HCT116 (cell line): ENCODE measurements at regions not wholly inside any gene's neighbourhood (a gene's known extent, or its start where the extent isn't known, plus 50 kb on each side); places are given as distances from the start of the nearest gene placed in this dataset.

Experiments
- ATAC-seq: fragments of 200-7000 bp; cut with Tn5 transposase; 2 replicates; pipeline ENCODE4 v1.9.1; 2020; ENCODE audit warnings: mild to moderate bottlenecking, moderate library complexity
- BruUV-seq: library from RNA; stranded (reverse); fragments of 400-500 nt; replicated peaks from 2 replicates; lab custom pipeline; 2021; lab: Mats Ljungman, UMichigan
- CTCF ChIA-PET: fragments of 300-600 bp; sonication (Branson Sonifier 250); formaldehyde crosslinking; loops from one replicate; lab custom pipeline; 2021; ENCODE audit warnings: antibody characterized with exemption; lab: Charles Lee
- POLR2A ChIA-PET: fragments of 300-600, 350-600 bp; sonication (Branson Sonifier 250); formaldehyde crosslinking; loops from one replicate; lab custom pipeline; 2021; ENCODE audit warnings: antibody characterized with exemption; lab: Charles Lee
- RAD21 ChIA-PET, 2 experiments: fragments of 300-600 bp; sonication (Branson Sonifier 250); formaldehyde crosslinking; loops; one replicate each; lab custom pipeline; 2023; ENCODE audit warnings: low total read pairs in 2 of 2; ENCODE audit not compliant: uncharacterized antibody in 2 of 2, unreplicated experiment in 2 of 2, low non-redundant PET in 1 of 2; lab: Charles Lee
- DNase-seq: peaks from one replicate; pipeline ENCODE4 v3.0.0-alpha.2; 2010; ENCODE audit warnings: low read depth, low spot score
- H2AFZ ChIP-seq: fragments of 200-600 bp; shearing (Covaris generic), sonication (generic); 2 replicates; pipeline ENCODE4 v1.6.1; 2017; ENCODE audit warnings: low read depth, mixed run types, mixed read lengths, antibody characterized with exemption, low read length; ENCODE audit not compliant: poor library complexity, severe bottlenecking
- H3K27ac ChIP-seq: 2 replicates; pipeline ENCODE4 v1.5.1; 2012; ENCODE audit warnings: low read depth, low read length
- H3K27me3 ChIP-seq: fragments of 200-600 bp; sonication (generic); 2 replicates; pipeline ENCODE4 v1.6.1; 2016; ENCODE audit warnings: mixed run types, low read length, mixed read lengths; ENCODE audit not compliant: insufficient read depth
- H3K36me3 ChIP-seq, 2 experiments: fragments of 200-500 bp in 1 of 2; fragments of 200-600 bp in 1 of 2; sonication (Bioruptor generic) in 1 of 2; sonication (generic) in 1 of 2; 2 replicates each; pipeline versions ENCODE4 v1.5.1 to v1.6.1; 2014 to 2016; ENCODE audit warnings: low read length in 2 of 2, inconsistent platforms in 1 of 2, mixed read lengths in 1 of 2, mixed run types in 1 of 2; ENCODE audit not compliant: insufficient read depth in 2 of 2, control insufficient read depth in 1 of 2
- H3K4me1 ChIP-seq, 2 experiments: fragments of 200-600 bp in 1 of 2; sonication (generic) in 1 of 2; 2 replicates each; pipeline versions ENCODE4 v1.5.1 to v1.6.1; 2012 to 2017; ENCODE audit warnings: low read length in 2 of 2, inconsistent platforms in 1 of 2, mild to moderate bottlenecking in 1 of 2, mixed read lengths in 1 of 2, mixed run types in 1 of 2, moderate library complexity in 1 of 2; ENCODE audit not compliant: insufficient read depth in 2 of 2, control insufficient read depth in 1 of 2
- H3K4me2 ChIP-seq: fragments of 200-600 bp; sonication (generic); 2 replicates; pipeline ENCODE4 v1.6.1; 2017; ENCODE audit warnings: mixed run types, low read length, mixed read lengths
- H3K4me3 ChIP-seq, 2 experiments: fragments of 200-600 bp in 1 of 2; sonication (generic) in 1 of 2; replicated peaks in 1 of 2; 2 replicates each; pipeline ENCODE4 v1.5.1; 2011 to 2016; ENCODE audit warnings: low read length in 2 of 2, control low read depth in 1 of 2, low read depth in 1 of 2, mild to moderate bottlenecking in 1 of 2, mixed read lengths in 1 of 2, mixed run types in 1 of 2
- H3K79me2 ChIP-seq: fragments of 200-600 bp; sonication (generic); 2 replicates; pipeline ENCODE4 v1.6.1; 2017; ENCODE audit warnings: mild to moderate bottlenecking, mixed run types, low read length, moderate library complexity, mixed read lengths; ENCODE audit not compliant: insufficient read depth
- H3K9ac ChIP-seq: fragments of 200-600 bp; sonication (generic); 2 replicates; pipeline ENCODE4 v1.6.1; 2016; ENCODE audit warnings: low read length, mixed read lengths
- H3K9me2 ChIP-seq: fragments of 200-600 bp; sonication (generic), shearing (Covaris generic); 2 replicates; pipeline ENCODE4 v1.6.1; 2017; ENCODE audit warnings: mixed run types, mild to moderate bottlenecking, moderate library complexity; ENCODE audit not compliant: insufficient read depth
- H3K9me3 ChIP-seq, 2 experiments: fragments of 200-500 bp in 1 of 2; fragments of 200-600 bp in 1 of 2; sonication (Bioruptor generic) in 1 of 2; sonication (generic) in 1 of 2; 2 replicates each; pipeline ENCODE4 v1.6.1; 2014 to 2017; ENCODE audit warnings: low read length in 2 of 2, mixed read lengths in 2 of 2, inconsistent platforms in 1 of 2, low read depth in 1 of 2, mild to moderate bottlenecking in 1 of 2, mixed run types in 1 of 2, moderate library complexity in 1 of 2; ENCODE audit not compliant: control insufficient read depth in 1 of 2, insufficient read depth in 1 of 2
- H4K20me1 ChIP-seq: fragments of 200-600 bp; sonication (generic), shearing (Covaris generic); 2 replicates; pipeline ENCODE4 v1.6.1; 2017; ENCODE audit warnings: mixed run types, mild to moderate bottlenecking, moderate library complexity; ENCODE audit not compliant: insufficient read depth
- CBX3 ChIP-seq: IDR thresholded peaks from 2 replicates; pipeline ENCODE4 v1.6.1; 2012; ENCODE audit warnings: low read depth
- CEBPB ChIP-seq: IDR thresholded peaks from 2 replicates; pipeline ENCODE4 v1.6.1; 2012; ENCODE audit warnings: low read depth
- CTCF ChIP-seq, 3 experiments: fragments of 200-600 bp in 1 of 3; sonication (generic) in 1 of 3; IDR thresholded peaks in 2 of 3; conservative IDR thresholded peaks in 1 of 3; 2 replicates each; pipeline ENCODE4 v1.5.1; 2012 to 2017; ENCODE audit warnings: low read depth in 2 of 3, low read length in 2 of 3, antibody characterized with exemption in 1 of 3, borderline replicate concordance in 1 of 3, control low read depth in 1 of 3, mild to moderate bottlenecking in 1 of 3, mixed read lengths in 1 of 3, mixed run types in 1 of 3, moderate library complexity in 1 of 3; ENCODE audit not compliant: insufficient read depth in 1 of 3
- EGR1 ChIP-seq: IDR thresholded peaks from 2 replicates; pipeline ENCODE4 v1.6.1; 2012; ENCODE audit warnings: low read depth
- ELF1 ChIP-seq: IDR thresholded peaks from 2 replicates; pipeline ENCODE4 v1.6.1; 2012; ENCODE audit warnings: low read depth, borderline replicate concordance
- EZH2 ChIP-seq: fragments of 200-600 bp; sonication (generic); IDR thresholded peaks from 2 replicates; pipeline ENCODE4 v1.6.1; 2017; ENCODE audit warnings: antibody characterized with exemption, mixed run types
- EZH2phosphoT487 ChIP-seq: fragments of 200-600 bp; IDR thresholded peaks from 2 replicates; pipeline ENCODE4 v1.6.1; 2018; ENCODE audit warnings: antibody characterized with exemption, borderline replicate concordance
- JUND ChIP-seq: IDR thresholded peaks from 2 replicates; pipeline ENCODE4 v1.6.1; 2012
- RAD21 ChIP-seq: IDR thresholded peaks from 2 replicates; pipeline ENCODE4 v1.6.1; 2012; ENCODE audit warnings: low read depth, mild to moderate bottlenecking
- SRF ChIP-seq: IDR thresholded peaks from 2 replicates; pipeline ENCODE4 v1.6.1; 2012; ENCODE audit warnings: low read depth
- TCF7L2 ChIP-seq: IDR thresholded peaks from 2 replicates; pipeline ENCODE4 v1.7.0; 2011; ENCODE audit warnings: borderline replicate concordance, inconsistent platforms; ENCODE audit not compliant: insufficient read depth, insufficient read length; ENCODE audit errors: extremely low read depth
- YY1 ChIP-seq: IDR thresholded peaks from 2 replicates; pipeline ENCODE4 v1.6.1; 2011; ENCODE audit warnings: low read length, low read depth, moderate library complexity, mild to moderate bottlenecking; ENCODE audit not compliant: insufficient replicate concordance; ENCODE audit errors: extremely low read depth
- ZBTB33 ChIP-seq: IDR thresholded peaks from 2 replicates; pipeline ENCODE4 v1.6.1; 2011; ENCODE audit warnings: mild to moderate bottlenecking, low read length, moderate library complexity; ENCODE audit not compliant: insufficient replicate concordance; ENCODE audit errors: extremely low read depth
- ZFX ChIP-seq: fragments of 450-650 bp; IDR thresholded peaks from 2 replicates; pipeline ENCODE4 v1.6.1; 2017
- intact Hi-C: fragments of 100-400 bp; cut with micrococcal nuclease; formaldehyde crosslinking; loops from 2 replicates; pipeline ENCODE4 v1.10.0; 2022

- H3K27ac ChIP-seq, result no peak overlapping the region
- peaks cover 7 to 10% of the 10 kb centered on the region in 2 experiments; a peak in 3 of 4 replicates for H3K4me1 ChIP-seq
- RAD21 ChIA-PET, result no interaction called here
- POLR2A ChIA-PET, result no interaction called here
- H3K9me2 ChIP-seq, result no peaks in the 10 kb centered on the region
- TF ChIP-seq RAD21 (no peak), EZH2phosphoT487 (no peak), JUND (no peak), EZH2 (no peak), TCF7L2 (no peak), CEBPB (no peak), YY1 (no peak), SRF (no peak), ZBTB33 (no peak), ZFX (no peak), ELF1 (no peak), CTCF (IDR thresholded peaks at IDR 0.05 in 2 of 3, conservative IDR thresholded peaks at IDR 0.05 in 1 of 3; ENCODE audit: borderline replicate concordance in 1 of 3, insufficient read depth in 1 of 3, low read depth in 2 of 3, low read length in 2 of 3) (no peak), EGR1 (no peak), CBX3 (no peak)
- TF ChIP-seq, all 23 proteins: peak for 0
- no peaks in the 10 kb centered on the region for H3K79me2 ChIP-seq
- no peak for DNase-seq
- H2AFZ ChIP-seq, result no peak overlapping the region
- H4K20me1 ChIP-seq, result no peaks in the 10 kb centered on the region
- no peaks in the 10 kb centered on the region for H3K9me3 ChIP-seq
- intact Hi-C loops, result no loop called here
- no peak overlapping the region for H3K9ac ChIP-seq
- no peak overlapping the region for H3K4me2 ChIP-seq
- H3K27me3 ChIP-seq, result no peaks in the 10 kb centered on the region
- CTCF ChIA-PET, result no interaction called here
- H3K36me3 ChIP-seq, result no peaks in the 10 kb centered on the region
- no peak overlapping the region for H3K4me3 ChIP-seq
- BruUV-seq, result no TSS peak
- no peak for ATAC-seq
Observed at GRCh38 chr2:212935752-212936151, 215.7 kb downstream of the IKZF2 start.
